ENCODE measurements at regions not wholly inside any gene's neighbourhood (a gene's known extent, or its start where the extent isn't known, plus 50 kb on each side); places are given as distances from the start of the nearest gene placed in this dataset.

GRCh38 chr13:57491318-57491717 is 140.2 kb upstream of the PCDH17 start:
- 70 to 87% (median 79%) methylated on average over 1 of the region's 1 CpG for WGBS, 5 donors
- DNase-seq, result no peak
- TF ChIP-seq POLR2A (IDR thresholded peaks at IDR 0.05), result no peak
- no peak for TF ChIP-seq CTCF (IDR thresholded peaks at IDR 0.05 in 8 of 11, conservative IDR thresholded peaks at IDR 0.05 in 3 of 11)
- TF ChIP-seq POLR2AphosphoS5 (IDR thresholded peaks at IDR 0.05), result no peak
- no peaks in the 10 kb centered on the region for H3K4me1 ChIP-seq
- H3K4me3 ChIP-seq, result no peak overlapping the region
- H3K27me3 ChIP-seq (replicated peaks in 1 of 7), result no peaks in the 10 kb centered on the region
- H3K36me3 ChIP-seq, result no peaks in the 10 kb centered on the region
- no peak overlapping the region for H3K27ac ChIP-seq
- intact Hi-C loops (cut with DNase I; ENCODE audit: low total_unique reads), result no loop called here
- H3K9me3 ChIP-seq, result peaks cover 0 to 32% (median 0%) of the 10 kb centered on the region in 8 donors

GRCh38 chr13:57507752-57508463 is 123.6 kb upstream of the PCDH17 start:
- intact Hi-C loops (cut with DNase I; ENCODE audit: low total_unique reads), result no loop called here
- Histone ChIP-seq H3K27ac (no peak overlapping the region), H3K4me3 (no peak overlapping the region), H3K27me3 (replicated peaks in 1 of 7) (no peaks in the 10 kb centered on the region), H3K4me1 (no peaks in the 10 kb centered on the region), H3K9me3 (peaks cover 0 to 15% (median 0%) of the 10 kb centered on the region in 8 donors), H3K36me3 (no peaks in the 10 kb centered on the region)
- 63 to 75% (median 70%) methylated on average over 3 of the region's 3 CpGs for WGBS, 5 donors
- no peak for TF ChIP-seq CTCF (IDR thresholded peaks at IDR 0.05 in 8 of 11, conservative IDR thresholded peaks at IDR 0.05 in 3 of 11)
- TF ChIP-seq POLR2A (IDR thresholded peaks at IDR 0.05), result no peak
- no peak for TF ChIP-seq POLR2AphosphoS5 (IDR thresholded peaks at IDR 0.05)
- DNase-seq, result no peak

- H3K4me3 ChIP-seq, result no peak overlapping the region
- intact Hi-C loops (cut with DNase I; ENCODE audit: low total_unique reads), result no loop called here
- H3K27me3 ChIP-seq (replicated peaks in 1 of 7), result no peaks in the 10 kb centered on the region
- no peaks in the 10 kb centered on the region for H3K36me3 ChIP-seq
- H3K27ac ChIP-seq, result no peak overlapping the region
- no peak for DNase-seq
- peaks cover 0 to 8% (median 0%) of the 10 kb centered on the region in 8 donors for H3K9me3 ChIP-seq
- H3K4me1 ChIP-seq, result no peaks in the 10 kb centered on the region
- TF ChIP-seq POLR2AphosphoS5 (IDR thresholded peaks at IDR 0.05), result no peak
These were observed 119.9 kb upstream of the PCDH17 start for GRCh38 chr13:57511603-57512002.

GRCh38 chr13:57527114-57527735 is 104.3 kb upstream of the PCDH17 start:
- Histone ChIP-seq H3K36me3 (no peaks in the 10 kb centered on the region), H3K4me3 (no peak overlapping the region), H3K27me3 (replicated peaks in 1 of 7) (no peaks in the 10 kb centered on the region), H3K27ac (no peak overlapping the region), H3K4me1 (no peaks in the 10 kb centered on the region), H3K9me3 (peaks cover 0 to 44% (median 33%) of the 10 kb centered on the region in 8 donors)
- intact Hi-C loops (cut with DNase I; ENCODE audit: low total_unique reads), result no loop called here
- TF ChIP-seq POLR2AphosphoS5 (IDR thresholded peaks at IDR 0.05), result no peak
- TF ChIP-seq CTCF (IDR thresholded peaks at IDR 0.05 in 8 of 11, conservative IDR thresholded peaks at IDR 0.05 in 3 of 11), result no peak
- WGBS, 5 donors, result 59 to 81% (median 76%) methylated on average over 1 of the region's 1 CpG
- DNase-seq, result no peak

Data from spleen (tissue), 11 donors.